ENCODE measurements at regions not wholly inside any gene's neighbourhood (a gene's known extent, or its start where the extent isn't known, plus 50 kb on each side); places are given as distances from the start of the nearest gene placed in this dataset.
A peak's percentile ranks its signal among the peaks of the same experiment; 100 is the strongest.

DNA sequence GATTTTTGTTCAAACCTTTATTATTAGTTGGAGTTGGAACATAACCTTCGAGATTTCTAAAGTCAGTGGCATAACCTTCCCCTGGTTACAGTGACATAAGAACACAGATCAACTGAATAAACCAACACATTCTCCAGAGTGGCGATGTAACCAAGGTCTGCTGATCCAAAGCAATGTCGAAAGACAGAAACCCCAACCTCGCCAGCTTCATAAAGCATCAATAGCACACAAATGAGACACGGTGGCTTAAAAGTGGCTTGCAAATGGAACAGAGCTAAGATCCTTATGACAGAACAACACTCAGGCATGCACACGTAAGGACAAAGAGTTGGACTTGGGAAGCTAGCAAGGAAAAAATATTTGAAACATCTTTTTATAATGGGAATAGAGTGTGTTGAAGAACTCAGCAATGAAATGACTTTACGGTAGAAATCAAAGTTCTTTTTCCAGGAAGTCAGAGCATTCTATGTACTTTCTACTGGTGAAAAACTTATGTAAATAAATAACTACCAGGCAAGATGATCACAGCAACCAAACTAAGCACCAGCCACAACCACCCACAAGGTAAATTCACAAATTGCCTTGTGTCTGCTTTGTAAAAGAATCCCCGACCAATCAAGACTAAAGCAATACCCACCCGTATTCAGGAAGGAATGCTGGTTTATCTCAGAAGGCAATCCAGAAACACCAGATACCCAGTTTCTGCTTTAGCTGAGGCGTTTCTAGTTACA is 61.0 kb upstream of the NHSL1 start (continued):
- TF ChIP-seq, protein P1, sequence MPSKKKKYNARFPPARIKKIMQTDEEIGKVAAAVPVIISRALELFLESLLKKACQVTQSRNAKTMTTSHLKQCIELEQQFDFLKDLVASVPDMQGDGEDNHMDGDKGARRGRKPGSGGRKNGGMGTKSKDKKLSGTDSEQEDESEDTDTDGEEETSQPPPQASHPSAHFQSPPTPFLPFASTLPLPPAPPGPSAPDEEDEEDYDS (CRISPR knock-in tag; IDR thresholded peaks at IDR 0.05) = peak; percentile 31
- TF ChIP-seq IRF2 (CRISPR knock-in tag; IDR thresholded peaks at IDR 0.05) = peak; percentile 52
- TF ChIP-seq, protein P2, sequence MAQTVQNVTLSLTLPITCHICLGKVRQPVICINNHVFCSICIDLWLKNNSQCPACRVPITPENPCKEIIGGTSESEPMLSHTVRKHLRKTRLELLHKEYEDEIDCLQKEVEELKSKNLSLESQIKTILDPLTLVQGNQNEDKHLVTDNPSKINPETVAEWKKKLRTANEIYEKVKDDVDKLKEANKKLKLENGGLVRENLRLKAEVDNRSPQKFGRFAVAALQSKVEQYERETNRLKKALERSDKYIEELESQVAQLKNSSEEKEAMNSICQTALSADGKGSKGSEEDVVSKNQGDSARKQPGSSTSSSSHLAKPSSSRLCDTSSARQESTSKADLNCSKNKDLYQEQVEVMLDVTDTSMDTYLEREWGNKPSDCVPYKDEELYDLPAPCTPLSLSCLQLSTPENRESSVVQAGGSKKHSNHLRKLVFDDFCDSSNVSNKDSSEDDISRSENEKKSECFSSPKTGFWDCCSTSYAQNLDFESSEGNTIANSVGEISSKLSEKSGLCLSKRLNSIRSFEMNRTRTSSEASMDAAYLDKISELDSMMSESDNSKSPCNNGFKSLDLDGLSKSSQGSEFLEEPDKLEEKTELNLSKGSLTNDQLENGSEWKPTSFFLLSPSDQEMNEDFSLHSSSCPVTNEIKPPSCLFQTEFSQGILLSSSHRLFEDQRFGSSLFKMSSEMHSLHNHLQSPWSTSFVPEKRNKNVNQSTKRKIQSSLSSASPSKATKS (CRISPR knock-in tag; IDR thresholded peaks at IDR 0.05) = no peak
- no peak for TF ChIP-seq ZBTB7B (CRISPR knock-in tag; IDR thresholded peaks at IDR 0.05)
- TF ChIP-seq, protein P3, sequence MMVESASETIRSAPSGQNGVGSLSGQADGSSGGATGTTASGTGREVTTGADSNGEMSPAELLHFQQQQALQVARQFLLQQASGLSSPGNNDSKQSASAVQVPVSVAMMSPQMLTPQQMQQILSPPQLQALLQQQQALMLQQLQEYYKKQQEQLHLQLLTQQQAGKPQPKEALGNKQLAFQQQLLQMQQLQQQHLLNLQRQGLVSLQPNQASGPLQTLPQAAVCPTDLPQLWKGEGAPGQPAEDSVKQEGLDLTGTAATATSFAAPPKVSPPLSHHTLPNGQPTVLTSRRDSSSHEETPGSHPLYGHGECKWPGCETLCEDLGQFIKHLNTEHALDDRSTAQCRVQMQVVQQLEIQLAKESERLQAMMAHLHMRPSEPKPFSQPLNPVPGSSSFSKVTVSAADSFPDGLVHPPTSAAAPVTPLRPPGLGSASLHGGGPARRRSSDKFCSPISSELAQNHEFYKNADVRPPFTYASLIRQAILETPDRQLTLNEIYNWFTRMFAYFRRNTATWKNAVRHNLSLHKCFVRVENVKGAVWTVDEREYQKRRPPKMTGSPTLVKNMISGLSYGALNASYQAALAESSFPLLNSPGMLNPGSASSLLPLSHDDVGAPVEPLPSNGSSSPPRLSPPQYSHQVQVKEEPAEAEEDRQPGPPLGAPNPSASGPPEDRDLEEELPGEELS (CRISPR knock-in tag; IDR thresholded peaks at IDR 0.05) = peak; percentile 69
- no peak for TF ChIP-seq FOXP1 (IDR thresholded peaks at IDR 0.05)
- peak; percentile 49; the same call in 1 of the 2 replicates for TF ChIP-seq FOXP1 (CRISPR knock-in tag; IDR thresholded peaks at IDR 0.05)
- peak; percentile 58; the same call in 1 of the 2 replicates for TF ChIP-seq PPARG (CRISPR knock-in tag; conservative IDR thresholded peaks at IDR 0.05)
- TF ChIP-seq ZNF644 (CRISPR knock-in tag; IDR thresholded peaks at IDR 0.05; ENCODE audit: low read depth) = peak; percentile 52; the same call in 1 of the 2 replicates
- TF ChIP-seq RXRB (CRISPR knock-in tag; IDR thresholded peaks at IDR 0.05; ENCODE audit: borderline replicate concordance) = 0 out of 2 replicates have a peak, but pooled peaks have one; percentile 57
- TF ChIP-seq, protein P4, sequence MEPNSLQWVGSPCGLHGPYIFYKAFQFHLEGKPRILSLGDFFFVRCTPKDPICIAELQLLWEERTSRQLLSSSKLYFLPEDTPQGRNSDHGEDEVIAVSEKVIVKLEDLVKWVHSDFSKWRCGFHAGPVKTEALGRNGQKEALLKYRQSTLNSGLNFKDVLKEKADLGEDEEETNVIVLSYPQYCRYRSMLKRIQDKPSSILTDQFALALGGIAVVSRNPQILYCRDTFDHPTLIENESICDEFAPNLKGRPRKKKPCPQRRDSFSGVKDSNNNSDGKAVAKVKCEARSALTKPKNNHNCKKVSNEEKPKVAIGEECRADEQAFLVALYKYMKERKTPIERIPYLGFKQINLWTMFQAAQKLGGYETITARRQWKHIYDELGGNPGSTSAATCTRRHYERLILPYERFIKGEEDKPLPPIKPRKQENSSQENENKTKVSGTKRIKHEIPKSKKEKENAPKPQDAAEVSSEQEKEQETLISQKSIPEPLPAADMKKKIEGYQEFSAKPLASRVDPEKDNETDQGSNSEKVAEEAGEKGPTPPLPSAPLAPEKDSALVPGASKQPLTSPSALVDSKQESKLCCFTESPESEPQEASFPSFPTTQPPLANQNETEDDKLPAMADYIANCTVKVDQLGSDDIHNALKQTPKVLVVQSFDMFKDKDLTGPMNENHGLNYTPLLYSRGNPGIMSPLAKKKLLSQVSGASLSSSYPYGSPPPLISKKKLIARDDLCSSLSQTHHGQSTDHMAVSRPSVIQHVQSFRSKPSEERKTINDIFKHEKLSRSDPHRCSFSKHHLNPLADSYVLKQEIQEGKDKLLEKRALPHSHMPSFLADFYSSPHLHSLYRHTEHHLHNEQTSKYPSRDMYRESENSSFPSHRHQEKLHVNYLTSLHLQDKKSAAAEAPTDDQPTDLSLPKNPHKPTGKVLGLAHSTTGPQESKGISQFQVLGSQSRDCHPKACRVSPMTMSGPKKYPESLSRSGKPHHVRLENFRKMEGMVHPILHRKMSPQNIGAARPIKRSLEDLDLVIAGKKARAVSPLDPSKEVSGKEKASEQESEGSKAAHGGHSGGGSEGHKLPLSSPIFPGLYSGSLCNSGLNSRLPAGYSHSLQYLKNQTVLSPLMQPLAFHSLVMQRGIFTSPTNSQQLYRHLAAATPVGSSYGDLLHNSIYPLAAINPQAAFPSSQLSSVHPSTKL (CRISPR knock-in tag; IDR thresholded peaks at IDR 0.05) = peak; percentile 75
- TF ChIP-seq THAP11 (CRISPR knock-in tag; IDR thresholded peaks at IDR 0.05) = peak; percentile 33; the same call in 1 of the 2 replicates
- TF ChIP-seq SMAD3 (CRISPR knock-in tag; IDR thresholded peaks at IDR 0.05) = peak; percentile 79
- TF ChIP-seq, protein P5, sequence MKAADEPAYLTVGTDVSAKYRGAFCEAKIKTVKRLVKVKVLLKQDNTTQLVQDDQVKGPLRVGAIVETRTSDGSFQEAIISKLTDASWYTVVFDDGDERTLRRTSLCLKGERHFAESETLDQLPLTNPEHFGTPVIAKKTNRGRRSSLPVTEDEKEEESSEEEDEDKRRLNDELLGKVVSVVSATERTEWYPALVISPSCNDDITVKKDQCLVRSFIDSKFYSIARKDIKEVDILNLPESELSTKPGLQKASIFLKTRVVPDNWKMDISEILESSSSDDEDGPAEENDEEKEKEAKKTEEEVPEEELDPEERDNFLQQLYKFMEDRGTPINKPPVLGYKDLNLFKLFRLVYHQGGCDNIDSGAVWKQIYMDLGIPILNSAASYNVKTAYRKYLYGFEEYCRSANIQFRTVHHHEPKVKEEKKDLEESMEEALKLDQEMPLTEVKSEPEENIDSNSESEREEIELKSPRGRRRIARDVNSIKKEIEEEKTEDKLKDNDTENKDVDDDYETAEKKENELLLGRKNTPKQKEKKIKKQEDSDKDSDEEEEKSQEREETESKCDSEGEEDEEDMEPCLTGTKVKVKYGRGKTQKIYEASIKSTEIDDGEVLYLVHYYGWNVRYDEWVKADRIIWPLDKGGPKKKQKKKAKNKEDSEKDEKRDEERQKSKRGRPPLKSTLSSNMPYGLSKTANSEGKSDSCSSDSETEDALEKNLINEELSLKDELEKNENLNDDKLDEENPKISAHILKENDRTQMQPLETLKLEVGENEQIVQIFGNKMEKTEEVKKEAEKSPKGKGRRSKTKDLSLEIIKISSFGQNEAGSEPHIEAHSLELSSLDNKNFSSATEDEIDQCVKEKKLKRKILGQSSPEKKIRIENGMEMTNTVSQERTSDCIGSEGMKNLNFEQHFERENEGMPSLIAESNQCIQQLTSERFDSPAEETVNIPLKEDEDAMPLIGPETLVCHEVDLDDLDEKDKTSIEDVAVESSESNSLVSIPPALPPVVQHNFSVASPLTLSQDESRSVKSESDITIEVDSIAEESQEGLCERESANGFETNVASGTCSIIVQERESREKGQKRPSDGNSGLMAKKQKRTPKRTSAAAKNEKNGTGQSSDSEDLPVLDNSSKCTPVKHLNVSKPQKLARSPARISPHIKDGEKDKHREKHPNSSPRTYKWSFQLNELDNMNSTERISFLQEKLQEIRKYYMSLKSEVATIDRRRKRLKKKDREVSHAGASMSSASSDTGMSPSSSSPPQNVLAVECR (CRISPR knock-in tag; IDR thresholded peaks at IDR 0.05; ENCODE audit: borderline replicate concordance) = peak; percentile 39; the same call in 1 of the 2 replicates
- 0 out of 2 replicates have a peak, but pooled peaks have one; percentile 31 for TF ChIP-seq KDM2A (CRISPR knock-in tag; IDR thresholded peaks at IDR 0.05; ENCODE audit: borderline replicate concordance, low read depth)
- TF ChIP-seq ZNF616 (CRISPR knock-in tag; IDR thresholded peaks at IDR 0.05; ENCODE audit: low read depth) = no peak
- 0 out of 2 replicates have a peak, but pooled peaks have one; percentile 4 for TF ChIP-seq RARA (CRISPR knock-in tag; IDR thresholded peaks at IDR 0.05)
